ENCODE measurements at regions not wholly inside any gene's neighbourhood (a gene's known extent, or its start where the extent isn't known, plus 50 kb on each side); places are given as distances from the start of the nearest gene placed in this dataset.
"Not testable (repeated sequence)": the region's sequence is repeated elsewhere in the genome, so short reads cannot be mapped to it uniquely, and the experiment has no call there.

- DNase-seq, result not testable (repeated sequence)
Measured at GRCh38 chr5:71822065-71822464, 103.0 kb downstream of the CARTPT start.

- DNase-seq, result no peak
Measured at GRCh38 chr5:71825992-71826391, 106.9 kb downstream of the CARTPT start.

DNA sequence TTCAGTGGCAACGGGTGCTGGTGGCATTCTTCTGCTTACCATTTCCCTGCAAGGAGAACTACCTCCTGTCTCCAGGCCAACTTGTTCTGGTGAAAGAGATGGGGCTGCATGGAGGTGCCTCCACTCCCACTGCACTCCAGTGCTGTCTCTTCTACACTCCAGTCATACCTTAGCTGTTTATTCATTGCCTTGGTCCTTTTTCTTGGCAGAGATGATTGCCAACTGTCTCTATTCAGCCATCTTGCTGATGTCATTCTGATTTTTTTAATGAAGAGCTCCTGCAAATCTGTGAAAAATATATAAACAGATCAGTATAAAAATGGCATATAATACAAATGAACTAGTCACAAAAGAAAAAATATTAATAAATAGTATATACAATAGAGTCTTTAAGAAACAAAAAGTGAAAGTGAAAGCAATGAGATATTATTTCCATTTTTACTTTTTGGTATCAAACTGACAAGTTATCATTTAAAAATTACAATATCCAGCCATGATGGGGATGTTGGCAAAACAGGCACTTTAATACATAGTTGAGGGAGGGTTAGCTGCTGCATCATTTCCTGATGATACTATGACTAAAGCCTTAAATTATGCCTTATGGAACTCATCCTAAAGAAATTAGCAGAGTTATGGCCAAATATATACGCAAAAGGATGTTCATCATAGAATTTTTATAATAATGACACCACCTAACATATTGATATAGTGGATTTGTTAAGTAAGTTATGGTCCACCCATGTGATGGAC lies 109.4 kb downstream of the CARTPT start:
- DNase-seq, result no peak

DNA sequence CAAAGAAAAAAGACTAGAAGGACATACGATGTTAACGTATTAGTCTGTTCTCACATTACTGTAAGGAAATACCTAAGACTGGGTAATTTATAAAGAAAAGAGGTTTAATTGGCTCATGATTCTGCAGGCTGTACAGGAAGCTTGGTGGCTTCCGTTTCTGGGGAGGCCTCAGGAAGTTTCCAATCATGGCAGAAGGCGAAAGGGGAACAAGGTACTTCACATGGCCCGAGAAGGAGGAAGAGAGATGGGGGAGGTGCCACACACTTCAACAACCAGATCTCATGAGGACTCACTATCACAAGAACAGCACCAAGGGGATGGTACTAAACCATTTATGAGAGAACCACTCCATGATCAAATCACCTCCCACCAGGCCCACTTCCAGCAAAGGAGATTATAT lies 110.1 kb downstream of the CARTPT start:
- DNase-seq, result no peak

DNA sequence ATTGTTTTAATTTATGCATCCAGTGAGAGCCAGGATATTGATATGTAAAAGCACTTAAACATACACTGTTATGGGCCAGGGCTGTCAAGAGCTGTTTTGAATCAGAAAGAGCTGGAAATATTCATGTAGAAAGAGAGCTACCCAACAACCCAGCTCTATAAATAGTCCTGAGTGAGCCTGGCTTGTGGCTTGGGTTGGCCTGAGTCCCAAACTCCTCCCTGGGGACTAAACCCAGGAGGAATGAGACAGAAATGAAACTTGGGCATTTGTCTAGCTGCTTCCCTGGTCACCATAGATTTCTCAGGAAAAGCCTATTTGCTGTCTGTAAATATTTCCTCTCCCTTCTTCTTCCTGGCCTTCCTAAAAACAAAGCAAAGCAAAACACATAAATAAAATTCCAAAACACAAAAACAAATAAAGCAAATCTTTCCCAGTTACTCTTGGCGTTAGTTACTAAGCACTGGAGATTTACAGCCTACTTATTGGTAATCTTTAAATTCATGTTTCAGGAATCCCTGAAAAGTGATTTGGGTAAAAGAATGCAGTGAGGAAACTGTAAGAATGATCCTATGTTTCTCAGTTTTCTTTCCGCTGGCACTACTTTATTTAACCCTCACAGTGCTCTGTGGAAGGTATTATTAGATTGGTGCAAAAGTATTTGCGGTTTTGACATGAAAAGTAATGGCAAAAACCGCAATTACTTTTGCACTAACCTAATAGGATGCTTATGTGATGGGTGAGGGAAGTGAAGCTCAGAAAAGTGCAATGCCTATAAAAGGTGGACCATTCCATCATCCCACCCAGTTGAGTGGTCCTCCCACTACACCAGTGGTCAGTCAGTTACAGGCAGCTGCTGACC lies 111.8 kb downstream of the CARTPT start:
- peak in 10 of 14 donors; percentile 1 to 89 (median 10) for DNase-seq

- DNase-seq, result no peak
Measured at GRCh38 chr5:71832812-71833715, 114.0 kb downstream of the CARTPT start.

GRCh38 chr5:71834601-71835000 lies 115.5 kb downstream of the CARTPT start:
- no peak for DNase-seq

DNA sequence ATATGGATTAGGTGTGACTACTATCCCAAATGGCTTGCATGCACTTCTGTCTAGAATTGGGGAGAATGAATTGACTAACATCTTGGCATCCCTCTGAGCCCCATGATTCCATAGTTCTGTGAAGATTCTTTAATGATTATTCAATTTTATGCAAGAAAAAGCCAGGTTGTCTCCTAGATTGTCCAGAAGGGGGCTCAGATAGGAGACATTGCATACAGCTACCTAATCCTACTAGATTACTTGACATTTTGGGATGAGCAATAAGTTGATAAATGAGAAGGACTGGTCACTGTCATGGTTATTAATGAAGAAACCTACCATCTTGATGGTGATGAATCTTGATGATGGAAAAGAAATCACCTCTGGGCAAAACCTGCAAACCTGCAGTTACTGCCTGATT lies 117.0 kb downstream of the CARTPT start:
- DNase-seq, result no peak

DNA sequence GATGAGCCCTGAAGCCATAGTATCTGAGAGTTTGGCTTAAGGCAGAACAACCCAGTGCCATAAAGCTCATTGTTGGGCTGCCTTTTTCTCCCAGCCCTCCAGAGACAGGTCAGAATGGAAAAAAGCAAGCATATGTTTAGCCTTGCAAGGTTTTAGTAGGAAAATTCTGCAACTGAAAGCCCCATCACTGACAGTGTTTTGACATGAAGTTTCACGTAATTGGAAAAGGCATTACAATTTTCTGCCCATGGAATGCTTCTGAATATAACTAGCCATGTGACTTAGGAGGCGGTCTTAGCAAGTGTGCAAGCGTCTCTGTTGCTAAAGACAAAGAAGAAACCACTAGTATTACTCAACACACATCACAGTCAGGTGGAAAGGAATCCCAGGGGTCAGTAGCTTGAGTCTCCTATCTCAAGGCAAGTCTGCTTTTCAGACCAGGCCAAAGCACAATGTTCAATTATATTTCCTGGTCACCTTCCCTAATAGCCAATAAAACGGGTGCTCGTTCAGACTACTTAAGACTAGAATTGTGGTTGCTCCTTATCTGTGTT lies 117.6 kb downstream of the CARTPT start:
- no peak for DNase-seq

- no peak for DNase-seq
Measured at GRCh38 chr5:71838286-71838685, 119.2 kb downstream of the CARTPT start.

DNA sequence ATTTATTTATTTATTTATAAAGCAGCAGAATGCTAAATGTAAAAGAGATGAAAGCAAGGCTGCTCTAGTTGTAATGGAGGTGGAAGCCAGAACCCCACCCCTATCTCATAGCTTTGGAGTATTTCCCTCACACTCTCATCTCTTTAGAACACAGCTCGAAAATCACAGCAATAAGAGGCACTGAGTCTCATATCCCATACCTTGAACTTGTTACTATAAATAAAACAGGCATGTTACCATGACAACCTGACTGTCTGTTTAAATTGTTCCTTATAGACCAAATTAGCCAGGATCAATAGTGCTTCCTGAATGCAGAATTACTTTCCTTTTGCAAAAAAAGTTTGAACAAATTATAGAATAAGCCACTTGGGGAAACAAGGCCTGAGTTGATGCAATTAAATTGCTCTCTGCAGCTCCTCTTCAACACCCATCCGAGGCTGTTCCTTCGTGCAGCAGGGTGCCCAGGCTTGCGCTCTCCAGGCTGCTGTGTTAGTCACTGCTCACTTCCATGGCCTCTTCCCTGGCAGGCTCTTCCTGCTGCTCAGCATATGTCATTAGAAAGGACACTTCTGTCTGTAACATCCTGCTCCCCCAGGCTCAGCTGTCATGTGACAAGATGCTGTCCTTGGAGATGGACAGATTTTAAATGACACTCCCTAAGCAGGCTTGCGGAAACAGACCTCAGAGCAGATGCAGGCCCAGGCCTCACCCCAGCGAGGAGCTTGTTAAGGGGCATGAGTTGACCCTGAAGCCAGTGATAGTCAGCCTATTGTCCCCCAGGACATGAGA lies 120.2 kb downstream of the CARTPT start:
- DNase-seq, result peak in 1 of 14 donors; percentile 29

GRCh38 chr5:71841107-71841506 lies 122.0 kb downstream of the CARTPT start:
- DNase-seq, result no peak

DNA sequence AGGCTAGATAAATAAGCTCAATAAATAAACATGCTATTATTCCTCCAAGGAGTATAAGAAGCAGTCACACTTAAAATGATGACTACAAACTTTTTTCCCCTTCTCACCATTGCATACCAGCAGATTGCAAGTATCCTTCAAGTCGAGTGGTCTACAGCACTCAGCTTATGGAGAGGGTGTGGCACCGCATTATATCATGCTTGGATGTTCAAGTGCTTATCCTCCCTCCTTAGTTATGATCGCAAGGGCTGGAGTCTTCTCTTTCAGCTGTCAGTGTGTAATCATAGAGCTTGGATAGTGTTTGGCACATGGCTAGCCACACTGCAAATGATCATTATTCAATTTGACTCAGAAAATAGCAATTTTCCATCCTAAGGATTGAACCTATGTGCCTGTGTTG lies 124.0 kb downstream of the CARTPT start:
- DNase-seq, result no peak

DNA sequence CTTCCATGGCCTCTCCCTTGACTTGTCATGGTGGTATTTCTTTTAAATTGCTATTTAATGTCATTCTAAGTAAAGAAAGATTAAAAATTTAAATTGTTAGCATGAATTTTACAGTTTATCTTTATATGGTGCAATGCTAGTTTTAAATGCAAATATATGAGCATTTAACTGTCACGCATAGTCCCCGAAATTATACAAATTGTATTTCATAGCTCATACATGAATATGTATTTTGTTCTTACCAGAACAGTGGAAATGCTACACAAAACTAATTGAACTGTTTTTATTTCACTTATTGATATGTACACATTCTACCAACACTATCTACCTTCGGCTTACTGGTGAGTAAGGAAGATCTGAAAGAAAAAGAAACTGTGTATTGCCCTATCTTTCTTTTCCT lies 125.8 kb downstream of the CARTPT start:
- DNase-seq, result no peak

DNA sequence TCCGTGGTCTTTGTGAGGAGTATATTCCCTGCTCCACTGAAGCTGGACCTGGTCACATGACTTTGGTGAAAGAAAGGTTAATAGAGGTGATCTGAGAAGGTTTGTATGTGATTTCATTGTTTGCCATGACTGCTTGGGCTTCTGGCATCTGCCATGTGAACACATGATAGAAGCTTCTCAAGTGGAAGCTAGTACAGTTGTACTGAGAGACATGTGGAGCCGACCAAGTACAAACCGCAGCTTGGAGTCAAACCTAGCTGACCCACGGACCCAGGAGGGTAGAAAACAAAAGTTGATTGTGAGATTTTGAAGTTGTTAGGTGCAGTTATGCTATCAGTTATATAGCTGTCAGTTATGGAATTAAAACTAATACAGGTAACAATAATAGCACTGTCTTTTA lies 140.4 kb downstream of the CARTPT start:
- no peak for DNase-seq

GRCh38 chr5:71860048-71860447 lies 141.0 kb downstream of the CARTPT start:
- no peak for DNase-seq

DNA sequence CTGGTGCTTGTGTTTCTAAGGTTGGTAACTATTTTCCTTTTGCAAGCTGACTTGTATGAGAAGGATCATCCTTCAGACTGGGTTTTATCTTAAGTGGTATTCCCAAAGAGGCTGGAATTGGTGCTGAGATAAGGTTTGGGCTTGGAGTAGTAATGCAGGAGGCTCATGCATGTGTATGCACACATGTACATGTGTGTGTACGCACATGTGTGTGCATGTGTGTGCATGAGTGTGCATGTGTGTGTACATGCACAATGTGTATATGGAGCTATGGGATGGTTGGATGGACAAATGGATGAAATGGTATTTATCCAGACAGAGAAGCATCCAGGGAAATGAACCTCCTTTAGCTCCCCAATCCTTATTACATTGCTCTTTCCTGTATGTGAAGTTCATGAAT lies 142.6 kb downstream of the CARTPT start:
- no peak for DNase-seq

- no peak for DNase-seq
Measured at GRCh38 chr5:71862087-71862486, 143.0 kb downstream of the CARTPT start.

DNA sequence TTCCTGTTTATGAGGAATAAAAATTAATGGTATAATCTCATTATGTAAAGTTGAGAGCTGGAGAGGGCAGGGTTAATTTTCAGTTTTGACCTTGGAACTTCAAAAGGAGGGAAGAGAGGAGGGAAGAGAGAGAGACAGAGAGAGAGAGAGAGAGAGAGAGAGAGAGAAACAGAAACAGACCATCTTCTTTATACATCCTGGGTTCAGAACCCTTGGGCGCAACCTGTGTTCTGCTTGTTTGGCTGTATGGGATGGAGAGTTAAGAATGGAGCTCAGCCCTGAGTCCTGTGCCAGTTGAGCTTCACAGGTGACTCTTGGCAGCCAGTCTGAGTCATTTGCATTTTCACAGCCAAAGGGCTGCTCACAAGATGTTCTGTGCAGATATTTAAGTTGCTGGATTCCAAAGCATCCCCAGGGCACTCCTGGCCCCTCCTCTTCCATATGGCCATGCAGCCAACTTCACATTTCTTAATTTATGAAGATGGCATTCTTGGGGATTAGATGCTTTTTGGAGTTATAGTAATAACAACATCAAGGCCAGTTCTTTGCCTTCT lies 143.5 kb downstream of the CARTPT start:
- peak in 2 of 14 donors; percentile 4 to 73 for DNase-seq

GRCh38 chr5:71864730-71865601 lies 145.9 kb downstream of the CARTPT start:
- no peak for DNase-seq
